Esophagus squamous epithelium (tissue), 4 donors: ENCODE measurements at regions not wholly inside any gene's neighbourhood (a gene's known extent, or its start where the extent isn't known, plus 50 kb on each side); places are given as distances from the start of the nearest gene placed in this dataset.

Experiments
- POLR2A ChIP-seq, 4 donors: fragments of 450-650 bp; IDR thresholded peaks; one replicate each; pipeline ENCODE4 v1.6.1; 2017; ENCODE audit warnings: antibody characterized with exemption in 4 of 4, mild to moderate bottlenecking in 4 of 4, moderate library complexity in 3 of 4
- TF ChIP-seq, protein P1 (sequence below), 6 experiments: fragments of 450-650 bp in 4 of 6; fragments of 200-600 bp in 2 of 6; sonication (generic) in 2 of 6; IDR thresholded peaks; one replicate each; pipeline ENCODE4 v1.5.1; 2016 to 2019; ENCODE audit warnings: antibody characterized with exemption in 6 of 6, mild to moderate bottlenecking in 4 of 6, moderate library complexity in 4 of 6

GRCh38 chr1:90412563-90412962 lies 304.5 kb downstream of the BARHL2 start:
- TF ChIP-seq, protein P1, sequence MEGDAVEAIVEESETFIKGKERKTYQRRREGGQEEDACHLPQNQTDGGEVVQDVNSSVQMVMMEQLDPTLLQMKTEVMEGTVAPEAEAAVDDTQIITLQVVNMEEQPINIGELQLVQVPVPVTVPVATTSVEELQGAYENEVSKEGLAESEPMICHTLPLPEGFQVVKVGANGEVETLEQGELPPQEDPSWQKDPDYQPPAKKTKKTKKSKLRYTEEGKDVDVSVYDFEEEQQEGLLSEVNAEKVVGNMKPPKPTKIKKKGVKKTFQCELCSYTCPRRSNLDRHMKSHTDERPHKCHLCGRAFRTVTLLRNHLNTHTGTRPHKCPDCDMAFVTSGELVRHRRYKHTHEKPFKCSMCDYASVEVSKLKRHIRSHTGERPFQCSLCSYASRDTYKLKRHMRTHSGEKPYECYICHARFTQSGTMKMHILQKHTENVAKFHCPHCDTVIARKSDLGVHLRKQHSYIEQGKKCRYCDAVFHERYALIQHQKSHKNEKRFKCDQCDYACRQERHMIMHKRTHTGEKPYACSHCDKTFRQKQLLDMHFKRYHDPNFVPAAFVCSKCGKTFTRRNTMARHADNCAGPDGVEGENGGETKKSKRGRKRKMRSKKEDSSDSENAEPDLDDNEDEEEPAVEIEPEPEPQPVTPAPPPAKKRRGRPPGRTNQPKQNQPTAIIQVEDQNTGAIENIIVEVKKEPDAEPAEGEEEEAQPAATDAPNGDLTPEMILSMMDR (IDR thresholded peaks at IDR 0.05), result no peak
- TF ChIP-seq POLR2A (IDR thresholded peaks at IDR 0.05), result no peak
